Heart left ventricle (tissue), 13 donors: ENCODE measurements at regions not wholly inside any gene's neighbourhood (a gene's known extent, or its start where the extent isn't known, plus 50 kb on each side); places are given as distances from the start of the nearest gene placed in this dataset.

ENCODE experiments used
- POLR2A ChIP-seq, 2 donors: fragments of 450-650 bp; IDR thresholded peaks; one replicate each; pipeline ENCODE4 v1.6.1; 2017; ENCODE audit warnings: antibody characterized with exemption in 2 of 2, mild to moderate bottlenecking in 2 of 2, moderate library complexity in 2 of 2
- TF ChIP-seq, protein P1 (sequence below), 12 donors: fragments of 200-600 bp; sonication (generic) in 4 of 12; IDR thresholded peaks; one replicate each; pipeline versions ENCODE4 v1.5.0 to v1.8.0; 2018 to 2022; ENCODE audit warnings: antibody characterized with exemption in 12 of 12, mild to moderate bottlenecking in 5 of 12
- donor health status: ischemic (EF 13 %, LVEDD 7.1; RV severe dilation, severe dysfunction).
- donor health status: DM: no; HTN: yes; CAD: no.
- donor health status: DM: no; HTN: no; CAD: no.
- donor health status: ischemic (EF 25% LVEDD 6.9; RV normal size, moderate dysfunction).
- donor health status: ischemic (EF 25% LVEDD 5.7; RV mildly dilated, moderate dysfunction).
- donor health status: ischemic (EF 35%, LVEDD 5.7; RV mildly dilated, moderate dysfunction).
- donor health status: nonischemic (EF 11% LVEDD 7.7; RV severe dilation, severe dysfunction).
- donor health status: DM: yes; HTN: yes; CAD: no.
- donor health status: PGD.
- donor health status: ischemic (EF 29% LVEDD 5.4; RV normal size, mild dysfunction).
- donor health status: nonischemic (EF 23%, LVEDD 6.1; RV moderate dilation, normal function).

DNA sequence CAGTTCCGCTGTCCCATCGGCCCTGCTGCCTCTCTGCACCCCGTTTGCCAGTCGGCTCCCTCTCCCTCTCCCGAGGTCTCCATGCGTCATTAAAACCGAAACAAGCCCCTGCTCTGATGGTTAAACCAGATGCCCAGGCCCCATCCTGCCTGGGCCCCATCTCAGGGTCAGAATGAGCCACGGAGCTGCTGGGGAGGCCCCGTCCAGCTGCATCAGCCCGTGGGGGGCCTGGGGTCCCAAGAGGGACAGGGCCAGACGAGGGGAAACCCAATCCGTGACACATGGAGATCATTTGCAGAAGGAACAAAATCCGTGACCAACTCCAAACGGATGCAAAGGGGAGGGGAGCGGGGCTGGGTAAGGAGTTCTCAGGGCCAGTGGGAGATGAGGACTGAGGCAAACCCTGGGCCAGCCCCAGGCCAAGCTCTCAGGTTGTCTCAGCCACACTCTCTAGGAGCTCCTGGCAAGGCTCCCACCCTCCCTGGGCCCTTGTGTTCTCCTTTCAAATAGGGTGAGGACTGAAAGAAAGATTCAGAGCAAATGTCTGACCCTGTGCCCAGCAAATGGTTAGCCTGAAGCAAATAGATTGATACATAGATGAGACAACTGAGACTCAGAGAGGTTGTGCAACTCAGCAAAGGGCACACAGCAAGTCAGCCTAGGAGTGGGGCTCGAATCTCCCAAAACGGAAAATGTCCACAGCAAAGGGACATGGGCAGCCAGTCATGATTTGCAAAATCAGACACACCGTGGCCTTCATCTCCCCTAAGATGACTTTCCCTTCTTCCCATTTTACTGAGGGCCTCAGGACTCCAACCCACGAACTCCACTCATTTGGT lies 162.1 kb downstream of the MN1 start:
- TF ChIP-seq, protein P1, sequence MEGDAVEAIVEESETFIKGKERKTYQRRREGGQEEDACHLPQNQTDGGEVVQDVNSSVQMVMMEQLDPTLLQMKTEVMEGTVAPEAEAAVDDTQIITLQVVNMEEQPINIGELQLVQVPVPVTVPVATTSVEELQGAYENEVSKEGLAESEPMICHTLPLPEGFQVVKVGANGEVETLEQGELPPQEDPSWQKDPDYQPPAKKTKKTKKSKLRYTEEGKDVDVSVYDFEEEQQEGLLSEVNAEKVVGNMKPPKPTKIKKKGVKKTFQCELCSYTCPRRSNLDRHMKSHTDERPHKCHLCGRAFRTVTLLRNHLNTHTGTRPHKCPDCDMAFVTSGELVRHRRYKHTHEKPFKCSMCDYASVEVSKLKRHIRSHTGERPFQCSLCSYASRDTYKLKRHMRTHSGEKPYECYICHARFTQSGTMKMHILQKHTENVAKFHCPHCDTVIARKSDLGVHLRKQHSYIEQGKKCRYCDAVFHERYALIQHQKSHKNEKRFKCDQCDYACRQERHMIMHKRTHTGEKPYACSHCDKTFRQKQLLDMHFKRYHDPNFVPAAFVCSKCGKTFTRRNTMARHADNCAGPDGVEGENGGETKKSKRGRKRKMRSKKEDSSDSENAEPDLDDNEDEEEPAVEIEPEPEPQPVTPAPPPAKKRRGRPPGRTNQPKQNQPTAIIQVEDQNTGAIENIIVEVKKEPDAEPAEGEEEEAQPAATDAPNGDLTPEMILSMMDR (IDR thresholded peaks at IDR 0.05) = no peak
- no peak for TF ChIP-seq POLR2A (IDR thresholded peaks at IDR 0.05)
